8988T (cell line): ENCODE measurements at regions not wholly inside any gene's neighbourhood (a gene's known extent, or its start where the extent isn't known, plus 50 kb on each side); places are given as distances from the start of the nearest gene placed in this dataset.
"Not testable (repeated sequence)": the region's sequence is repeated elsewhere in the genome, so short reads cannot be mapped to it uniquely, and the experiment has no call there.

Source experiments
- DNase-seq: peaks from one replicate; pipeline ENCODE4 v3.0.0; 2011

DNA sequence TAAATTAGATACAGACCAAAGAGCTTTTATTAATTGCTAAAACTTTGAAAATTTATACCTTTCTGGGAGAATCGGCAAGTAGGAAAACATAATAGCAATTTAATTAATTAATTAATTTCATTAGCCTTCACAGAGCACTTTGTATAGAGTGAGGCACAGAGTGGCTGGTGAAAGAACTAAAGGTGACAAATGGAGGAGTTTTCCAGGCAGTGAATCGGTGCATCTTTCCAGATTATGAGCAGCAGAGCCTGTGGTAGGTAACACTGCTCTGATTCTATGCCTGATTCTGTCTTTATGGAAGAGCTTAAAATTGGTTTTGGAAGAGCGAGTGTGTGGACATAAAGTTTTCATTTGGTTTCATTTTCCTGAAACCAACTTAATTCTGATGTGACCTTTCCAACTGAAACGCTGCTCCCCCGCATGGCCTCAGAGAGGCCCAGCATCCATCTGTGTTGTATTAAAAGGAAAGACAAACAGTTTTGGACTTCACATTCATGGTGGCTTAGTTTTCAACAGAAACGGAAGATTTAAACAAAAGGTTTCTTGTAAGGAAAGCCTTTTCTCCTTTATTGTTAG, 188.9 kb upstream of the RPS23 start:
- DNase-seq: no peak

DNA sequence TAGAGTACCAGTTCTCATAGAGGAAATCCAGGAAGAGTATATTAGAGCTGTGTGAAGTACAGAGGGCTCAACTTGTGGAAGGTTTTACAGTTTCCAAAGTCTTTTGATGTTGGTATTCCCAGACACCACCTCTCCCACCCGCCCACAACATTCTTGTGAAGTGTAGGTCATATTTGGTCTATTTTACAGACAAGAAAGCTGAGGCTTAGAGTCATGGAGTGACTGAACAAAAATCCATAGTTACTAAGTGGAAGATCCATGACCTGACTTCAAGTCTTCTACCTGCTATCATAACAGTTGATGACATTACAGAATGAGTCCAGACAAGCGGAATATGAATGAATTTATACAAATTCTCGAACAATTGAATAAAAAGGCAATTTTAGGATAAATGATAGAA, 187.1 kb upstream of the RPS23 start:
- no peak for DNase-seq

DNA sequence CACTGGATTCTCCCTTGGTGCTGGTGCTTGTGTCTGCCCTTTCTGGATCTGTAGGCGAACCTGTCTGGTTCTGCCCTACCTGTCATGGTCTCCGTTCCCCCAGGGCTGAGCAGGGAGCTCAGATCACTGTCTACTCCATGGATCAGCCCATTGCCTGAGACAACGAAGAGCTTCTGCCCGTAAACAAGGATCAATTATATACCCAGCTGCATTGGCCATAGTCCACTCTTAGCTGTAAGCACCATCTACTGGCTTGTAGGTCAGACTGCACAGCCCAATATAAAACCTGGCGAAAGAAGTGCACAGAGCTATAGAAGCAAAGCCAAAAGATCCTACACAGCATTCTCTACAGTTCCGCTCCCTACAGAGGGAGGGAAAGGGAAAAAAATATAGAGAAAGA, 181.5 kb upstream of the RPS23 start:
- DNase-seq: no peak

DNA sequence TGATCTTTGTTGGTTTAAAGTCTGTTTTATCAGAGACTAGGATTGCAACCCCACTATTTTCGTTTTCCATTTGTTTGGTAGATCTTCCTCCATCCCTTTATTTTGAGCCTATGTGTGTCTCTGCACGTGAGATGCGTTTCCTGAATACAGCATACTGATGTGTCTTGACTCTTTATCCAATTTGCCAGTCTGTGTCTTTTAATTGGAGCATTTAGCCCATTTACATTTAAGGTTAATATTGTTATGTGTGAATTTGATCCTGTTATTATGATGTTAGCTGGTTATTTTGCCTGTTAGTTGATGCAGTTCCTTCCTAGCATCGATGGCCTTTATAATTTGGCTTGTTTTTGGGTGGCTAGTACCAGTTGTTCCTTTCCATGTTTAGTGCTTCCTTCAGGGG, 177.2 kb upstream of the RPS23 start:
- DNase-seq: not testable (repeated sequence)

DNA sequence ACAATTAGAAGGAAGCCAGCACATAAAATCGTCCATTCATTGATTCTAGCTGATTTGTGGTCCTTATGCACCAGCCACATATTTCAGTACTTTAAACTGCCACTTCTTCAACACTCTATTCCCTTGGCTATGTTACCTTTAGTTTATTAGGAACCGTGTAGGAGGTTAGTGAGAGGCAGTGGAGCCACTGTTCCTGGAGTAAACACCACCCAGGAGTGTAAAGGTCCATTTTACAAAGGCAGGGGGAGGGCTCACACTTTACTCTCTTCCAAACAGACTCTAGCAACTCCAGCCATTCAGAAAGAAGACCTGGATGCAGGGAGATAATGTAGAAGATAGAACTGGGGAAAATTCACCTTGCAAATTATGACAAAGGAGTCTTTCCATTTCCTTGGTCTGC, 170.2 kb upstream of the RPS23 start:
- DNase-seq: no peak

DNA sequence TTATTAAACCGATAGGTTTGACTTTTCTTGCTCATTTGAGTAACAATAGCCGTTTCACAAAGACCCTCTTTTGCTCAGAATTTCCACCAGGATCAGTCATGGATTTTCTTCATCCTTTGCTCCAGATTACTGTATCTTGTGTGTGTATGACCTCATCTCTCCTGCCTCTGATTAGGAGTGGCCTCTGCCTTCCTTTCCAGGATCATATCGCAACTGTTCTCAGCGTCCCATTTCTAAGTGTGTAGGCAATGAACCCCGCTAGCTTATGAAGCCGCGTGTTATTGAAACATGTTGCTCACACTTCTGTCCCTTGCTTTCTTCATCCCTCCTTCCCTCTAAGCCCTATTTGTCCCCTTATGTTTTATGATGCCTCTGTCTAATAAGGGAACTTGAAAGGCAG, 169.8 kb upstream of the RPS23 start:
- DNase-seq: no peak

DNA sequence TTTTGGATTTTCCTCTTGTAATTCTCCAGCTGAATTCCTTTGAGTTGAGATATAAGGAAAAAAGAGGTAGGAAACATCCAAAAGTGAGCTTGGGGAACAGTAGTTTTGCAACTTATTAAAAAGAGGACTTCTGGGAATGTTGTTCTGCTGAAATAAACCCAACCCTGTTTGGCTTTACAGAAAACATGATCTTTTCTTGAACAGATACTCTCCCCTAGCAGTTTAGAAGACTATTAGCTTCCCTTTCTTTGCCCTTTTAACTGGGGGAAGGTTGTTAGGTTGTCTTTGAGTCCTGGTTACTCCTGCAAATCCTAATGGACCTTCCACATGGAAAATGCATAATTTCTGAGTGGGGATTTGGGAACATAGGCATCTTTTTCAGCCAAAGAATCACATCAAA, 168.7 kb upstream of the RPS23 start:
- no peak for DNase-seq

DNA sequence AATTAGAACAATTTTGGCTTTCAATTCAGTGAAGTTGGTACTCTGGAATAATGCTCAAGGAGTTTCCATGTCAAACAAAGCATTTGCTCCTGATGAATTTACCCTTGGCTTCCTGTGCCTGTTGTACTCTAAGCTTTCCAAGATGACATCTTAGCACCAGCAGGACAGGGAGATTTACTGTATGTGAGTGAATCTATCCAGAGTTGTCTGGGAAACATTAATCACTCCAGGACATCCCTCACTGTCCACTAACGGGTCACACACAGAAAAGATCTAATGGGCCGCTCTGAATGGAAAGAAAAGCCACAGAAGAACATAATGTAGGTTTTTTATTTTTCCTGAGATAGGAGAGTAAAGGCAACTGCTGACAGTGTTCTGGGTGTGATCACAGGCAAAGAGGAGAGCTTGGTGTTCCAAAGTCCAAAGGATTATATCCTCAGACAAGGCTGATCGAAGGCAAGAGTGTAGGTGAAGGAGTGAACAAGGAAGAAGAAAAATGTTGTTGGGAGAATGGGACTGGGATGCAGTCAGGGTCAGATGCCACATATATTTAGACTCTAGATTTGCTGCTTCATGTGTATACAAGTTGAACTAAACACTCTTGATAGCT, 167.7 kb upstream of the RPS23 start:
- no peak for DNase-seq

DNA sequence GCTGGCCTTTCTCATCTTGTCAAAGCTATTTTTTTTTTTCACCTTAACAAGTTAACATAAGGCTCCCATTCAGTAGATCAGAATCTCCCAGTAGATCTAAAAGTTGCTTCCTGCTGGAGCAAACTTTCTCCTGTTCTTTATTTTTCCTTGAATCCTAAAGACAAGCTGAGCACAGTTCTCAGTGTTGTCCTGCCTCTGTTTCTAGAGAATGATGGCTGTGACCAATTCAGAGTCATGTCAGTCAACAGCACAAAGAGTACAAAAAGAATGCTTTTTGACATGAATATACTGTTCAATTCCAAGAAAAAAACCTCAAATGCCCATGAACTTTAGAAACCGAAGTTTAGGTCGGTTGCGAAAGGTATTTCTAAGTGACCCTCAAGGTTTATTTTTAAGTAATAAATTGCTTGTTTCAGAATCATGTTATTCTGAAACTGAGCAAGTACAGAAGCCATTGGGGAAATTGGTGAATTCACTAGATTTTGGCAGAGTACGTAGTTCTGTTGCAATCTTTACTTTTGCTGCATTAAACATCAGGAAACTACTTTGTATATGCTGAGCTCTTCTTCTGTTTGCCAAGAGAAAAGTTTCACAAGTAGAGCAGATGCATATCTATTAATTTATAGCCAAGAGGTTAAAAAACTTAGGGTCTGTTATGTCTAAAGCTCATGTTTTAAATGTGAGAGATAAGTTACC, 161.7 kb upstream of the RPS23 start:
- no peak for DNase-seq

DNA sequence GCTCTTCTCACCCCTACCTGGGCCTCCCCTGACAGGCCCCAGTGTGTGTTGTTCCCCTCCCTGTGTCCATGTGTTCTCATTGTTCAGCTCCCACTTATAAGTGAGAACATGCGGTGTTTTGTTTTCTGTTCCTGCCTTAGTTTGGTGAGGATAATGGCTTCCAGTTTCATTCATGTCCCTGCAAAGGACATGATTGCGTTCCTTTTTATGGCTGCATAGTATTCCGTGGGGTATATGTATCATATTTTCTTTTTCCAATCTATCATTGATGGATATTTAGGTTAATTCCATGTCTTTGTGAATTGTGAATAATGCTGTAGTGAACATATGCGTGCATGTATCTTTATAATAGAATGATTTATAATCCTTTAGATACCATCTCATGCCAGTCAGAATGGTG, 159.4 kb upstream of the RPS23 start:
- DNase-seq: not testable (repeated sequence)

DNA sequence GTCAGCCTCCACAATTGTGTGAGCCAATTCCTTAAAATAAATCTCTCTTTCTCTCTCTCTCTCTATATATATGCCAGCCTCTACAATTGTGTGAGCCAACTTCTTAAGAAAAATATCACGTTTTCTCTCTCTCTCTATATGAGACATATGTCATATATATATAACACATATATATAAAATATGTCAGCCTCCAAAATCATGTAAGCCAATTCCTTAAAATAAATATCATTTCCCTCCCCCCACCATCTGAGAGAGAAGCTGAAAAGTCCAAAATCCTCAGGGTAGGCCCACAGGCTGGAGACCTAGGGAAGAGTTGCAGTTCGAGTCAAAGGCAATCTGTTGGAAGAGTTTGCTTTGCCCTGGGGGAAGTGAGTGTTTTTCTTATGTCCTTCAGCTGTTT, 158.1 kb upstream of the RPS23 start:
- DNase-seq: no peak

DNA sequence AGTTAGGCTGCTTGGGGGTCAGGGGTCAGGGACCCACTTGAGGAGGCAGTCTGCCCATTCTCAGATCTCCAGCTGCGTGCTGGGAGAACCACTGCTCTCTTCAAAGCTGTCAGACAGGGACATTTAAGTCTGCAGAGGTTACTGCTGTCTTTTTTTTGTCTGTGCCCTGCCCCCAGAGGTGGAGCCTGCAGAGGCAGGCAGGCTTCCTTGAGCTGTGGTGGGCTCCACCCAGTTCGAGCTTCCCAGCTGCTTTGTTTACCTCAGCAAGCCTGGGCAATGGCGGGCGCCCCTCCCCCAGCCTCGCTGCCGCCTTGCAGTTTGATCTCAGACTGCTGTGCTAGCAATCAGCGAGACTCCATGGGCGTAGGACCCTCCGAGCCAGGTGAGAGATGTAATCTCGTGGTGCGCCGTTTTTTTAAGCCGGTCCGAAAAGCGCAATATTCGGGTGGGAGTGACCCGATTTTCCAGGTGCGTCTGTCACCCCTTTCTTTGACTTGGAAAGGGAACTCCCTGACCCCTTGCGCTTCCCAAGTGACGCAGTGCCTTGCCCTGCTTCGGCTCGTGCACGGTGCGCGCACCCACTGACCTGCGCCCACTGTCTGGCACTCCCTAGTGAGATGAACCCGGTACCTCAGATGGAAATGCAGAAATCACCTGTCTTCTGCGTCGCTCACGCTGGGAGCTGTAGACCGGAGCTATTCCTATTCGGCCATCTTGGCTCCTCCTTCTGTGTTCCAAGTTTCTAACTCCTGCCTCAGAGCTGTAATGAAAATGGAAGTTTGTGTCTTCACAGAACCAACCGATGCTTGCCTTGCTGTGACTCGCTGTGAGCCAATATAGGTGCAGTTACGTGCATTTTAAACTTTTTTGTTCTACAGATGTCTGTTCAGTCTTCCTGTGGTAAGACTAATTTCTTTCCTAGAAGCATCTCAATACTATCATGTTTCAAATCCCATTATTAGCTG, 156.8 kb upstream of the RPS23 start:
- DNase-seq: not testable (repeated sequence)

DNA sequence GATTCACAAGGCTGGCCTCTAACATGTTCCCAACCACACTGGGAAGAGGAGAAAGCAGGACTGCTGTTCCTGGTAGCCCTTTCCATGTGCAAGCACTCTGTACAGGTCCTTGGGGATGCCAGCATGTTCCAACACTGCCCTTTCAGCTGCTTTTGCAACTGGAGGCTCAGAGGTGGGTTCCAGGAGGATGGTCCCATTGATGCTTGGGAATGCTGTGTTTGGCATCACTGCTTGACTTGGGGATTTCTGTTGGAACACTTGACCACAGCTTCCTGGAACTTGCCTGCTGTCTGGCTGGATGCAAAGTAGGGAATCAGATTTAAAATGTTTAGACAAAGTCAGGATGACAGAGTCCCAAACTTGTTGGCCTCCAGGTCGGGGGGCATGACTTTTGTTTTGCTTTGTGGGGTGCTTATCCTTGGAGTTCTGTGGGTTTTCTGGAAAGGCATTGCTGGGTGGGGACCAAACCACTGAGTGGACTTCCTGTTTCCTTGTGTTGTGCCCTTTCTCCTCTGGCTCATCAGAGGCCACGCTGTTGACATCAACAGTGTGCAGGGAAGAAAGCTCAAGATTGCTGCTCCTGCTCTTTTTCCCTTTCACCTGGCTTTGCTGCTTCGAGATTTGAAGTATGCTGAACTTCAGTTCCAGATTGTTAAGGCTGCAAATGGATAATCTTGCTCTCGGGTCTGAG, 148.5 kb upstream of the RPS23 start:
- no peak for DNase-seq

DNA sequence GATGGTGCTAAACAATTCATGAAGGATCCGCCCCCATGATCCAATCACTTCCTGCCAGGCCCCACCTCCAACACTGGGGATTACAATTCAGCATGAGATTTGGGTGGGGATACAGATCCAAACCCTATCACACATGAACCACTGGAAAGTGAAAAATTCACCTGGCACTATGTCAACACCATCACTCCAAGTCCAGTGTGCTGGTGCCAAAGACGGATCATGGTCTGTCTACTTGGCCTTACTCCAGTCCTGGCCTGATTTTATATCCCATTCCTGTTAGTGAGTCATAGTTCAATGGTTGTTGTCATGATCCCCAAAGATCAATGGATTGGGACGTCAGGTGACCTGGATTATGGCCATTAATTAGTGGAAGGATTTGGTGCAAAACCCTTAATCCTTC, 147.4 kb upstream of the RPS23 start:
- no peak for DNase-seq

DNA sequence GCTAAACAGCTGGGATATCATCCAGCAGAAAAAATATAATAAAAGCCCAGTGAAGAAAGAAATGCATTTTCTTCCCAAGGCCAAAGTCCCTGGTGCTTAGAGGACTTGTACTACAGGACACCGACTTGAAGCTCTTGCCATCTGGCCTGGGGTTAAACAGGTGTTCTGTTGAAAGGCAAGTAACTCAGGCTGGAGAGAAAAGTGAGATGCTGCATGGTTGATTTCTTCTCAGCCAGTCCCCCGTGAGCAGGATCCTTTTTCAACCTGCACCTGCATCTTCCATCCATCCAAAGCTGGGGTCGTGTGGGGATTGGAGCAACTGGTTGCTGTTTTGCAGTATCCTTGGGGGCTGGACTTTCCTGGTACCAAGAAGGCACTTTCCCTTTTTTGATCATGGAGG, 146.1 kb upstream of the RPS23 start:
- no peak for DNase-seq

DNA sequence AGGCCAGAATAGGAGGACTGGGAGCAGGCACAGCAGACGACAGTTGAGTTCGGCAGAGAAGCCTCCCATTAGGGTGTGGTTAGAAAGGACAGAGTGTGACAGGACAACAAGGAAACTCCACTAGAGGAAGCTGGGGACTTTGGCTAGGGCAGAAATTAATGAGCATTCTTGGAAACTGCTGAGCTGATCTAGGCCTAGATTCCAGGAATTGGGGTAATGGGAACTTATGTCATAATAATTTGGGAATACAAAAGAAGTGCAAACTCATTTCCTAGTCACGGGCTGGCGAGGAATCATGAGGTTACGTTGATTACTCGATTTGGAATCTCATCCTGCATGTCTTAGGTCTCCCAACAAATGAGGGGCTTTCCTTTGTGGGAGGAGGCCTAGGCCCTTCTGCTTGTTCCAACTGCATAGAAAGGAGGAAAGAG, 144.6 kb upstream of the RPS23 start:
- DNase-seq: no peak

DNA sequence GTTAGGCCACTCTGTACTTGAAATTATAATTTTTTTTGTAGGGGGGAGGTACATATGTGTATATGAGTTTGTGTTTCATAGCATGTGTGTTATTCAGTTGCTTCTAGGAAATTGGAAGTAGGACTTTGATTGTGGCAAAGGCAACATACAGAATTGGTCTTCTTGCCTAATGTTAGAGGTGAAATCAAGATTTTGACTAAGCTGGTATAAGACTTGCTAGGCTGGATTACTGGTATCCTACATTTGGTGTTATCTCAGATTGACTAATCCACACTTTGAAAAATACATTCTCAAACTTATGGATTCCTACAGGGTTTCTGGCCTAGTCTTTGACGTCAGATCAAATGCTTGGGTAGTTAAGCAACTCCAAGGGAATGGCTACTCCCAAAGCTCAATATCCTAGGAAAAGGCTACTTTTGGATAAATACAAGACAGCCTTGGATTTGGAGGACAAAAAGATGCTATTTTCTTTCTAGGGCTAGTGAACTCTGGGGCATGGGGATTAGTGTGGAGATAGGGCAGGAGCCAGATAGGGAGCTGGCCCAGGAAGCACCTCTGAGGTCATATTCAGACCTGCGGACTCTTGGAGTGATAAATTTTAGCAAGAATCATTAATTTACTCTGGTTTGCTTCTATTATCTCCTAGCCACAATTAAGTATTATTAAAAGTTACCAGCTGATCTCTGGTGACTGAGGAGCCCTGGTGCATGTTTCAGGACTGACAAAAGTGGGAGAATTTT, 144.0 kb upstream of the RPS23 start:
- DNase-seq: no peak

DNA sequence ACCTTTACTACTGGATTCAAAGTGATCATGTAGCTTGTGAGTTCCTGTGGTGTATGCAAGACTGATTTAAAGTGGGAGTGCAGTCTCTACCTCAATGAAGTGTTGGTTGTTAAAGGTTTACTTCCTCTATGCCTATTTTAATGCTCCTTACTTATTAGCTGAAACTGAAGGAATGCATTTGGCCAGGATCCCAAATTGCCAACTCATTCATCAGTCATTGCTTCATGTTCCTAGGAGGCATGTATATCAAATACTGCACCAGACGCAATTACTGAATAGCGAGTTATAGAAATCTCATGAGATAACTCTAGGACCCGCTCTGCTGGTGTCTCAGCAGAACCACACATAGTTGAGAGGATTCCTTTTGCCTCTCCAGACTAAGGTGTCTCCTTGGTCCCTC, 143.0 kb upstream of the RPS23 start:
- DNase-seq: no peak

DNA sequence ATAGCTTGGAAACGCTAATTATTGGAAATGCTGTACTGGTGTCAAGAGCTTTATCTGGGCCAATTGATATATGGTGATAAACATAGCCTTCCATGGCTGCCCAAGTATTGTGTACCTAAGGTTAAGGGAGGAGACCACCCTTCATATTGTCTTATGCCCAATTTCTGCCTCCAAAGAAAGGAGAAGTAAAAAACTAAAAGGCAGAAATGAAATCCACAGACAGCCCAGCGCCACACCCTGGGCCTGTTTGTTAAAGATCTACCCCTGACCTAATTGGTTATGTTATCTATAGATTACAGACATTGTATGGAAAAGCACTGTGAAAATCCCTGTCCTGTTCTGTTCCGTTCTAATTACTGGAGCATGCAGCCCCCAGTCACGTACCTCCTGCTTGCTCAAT, 142.4 kb upstream of the RPS23 start:
- not testable (repeated sequence) for DNase-seq

DNA sequence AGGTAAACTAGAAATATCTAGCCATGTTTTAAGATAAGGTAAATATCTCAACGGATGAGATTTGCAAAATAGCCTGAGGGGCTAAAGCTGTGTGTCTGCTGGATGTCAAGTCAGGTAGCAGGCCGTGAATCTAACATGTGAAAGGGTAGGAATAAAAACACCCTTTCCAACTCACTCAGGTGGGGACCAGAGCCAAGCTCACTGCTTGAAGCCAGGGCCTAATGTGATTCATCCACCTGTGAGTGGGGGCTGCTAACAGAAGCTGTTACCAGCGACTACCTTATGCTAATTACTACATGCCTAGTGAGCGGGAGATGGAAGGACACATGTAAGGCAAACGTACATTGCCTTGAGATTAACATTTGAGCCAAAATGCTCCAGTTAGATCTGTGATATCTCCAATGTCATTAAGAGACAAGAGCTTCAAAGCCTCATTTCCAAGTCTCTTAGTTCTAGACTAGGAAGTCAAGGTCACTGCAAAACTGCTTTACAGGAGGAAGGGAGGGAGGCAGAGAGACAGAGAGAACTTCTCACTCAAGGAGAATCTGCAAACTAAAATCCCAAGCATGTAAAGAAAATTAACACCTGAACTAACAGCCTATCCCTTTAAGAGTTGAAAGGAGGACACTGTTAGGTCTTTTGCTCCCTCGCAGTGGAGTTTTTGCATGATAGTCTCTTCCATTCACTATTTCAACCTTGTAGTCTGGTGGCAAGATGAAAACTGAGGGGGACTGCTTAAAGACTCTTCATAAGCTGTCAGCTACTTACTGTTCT, 141.6 kb upstream of the RPS23 start:
- no peak for DNase-seq

DNA sequence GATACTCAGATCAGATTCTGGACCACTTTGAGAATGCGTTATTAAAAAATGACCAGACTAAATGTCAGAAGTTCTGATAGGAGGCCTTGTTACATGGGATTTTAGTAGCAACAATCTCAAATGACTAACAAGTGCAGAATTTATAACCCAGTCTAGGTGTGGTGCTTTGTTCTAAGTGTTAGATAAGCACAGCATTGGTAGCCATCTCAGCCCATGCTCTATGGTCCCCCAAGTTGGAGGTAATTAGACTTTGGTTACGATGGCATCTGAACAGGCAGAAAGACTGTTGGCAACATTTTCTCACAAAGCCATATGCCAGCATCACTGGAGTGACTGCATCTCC, 140.4 kb upstream of the RPS23 start:
- no peak for DNase-seq
